Neural crest cell (in vitro differentiated cells): ENCODE measurements at regions not wholly inside any gene's neighbourhood (a gene's known extent, or its start where the extent isn't known, plus 50 kb on each side); places are given as distances from the start of the nearest gene placed in this dataset.
A peak's percentile ranks its signal among the peaks of the same experiment; 100 is the strongest.

Experiments used
- DNase-seq: peaks from one replicate; pipeline ENCODE4 v3.0.0; 2021; ENCODE audit warnings: low read depth, mixed read lengths, low spot score
- H3K27ac Mint-ChIP-seq: one replicate; pipeline ENCODE4 v1.8.0; 2021; ENCODE audit warnings: mild to moderate bottlenecking, mixed read lengths; ENCODE audit not compliant: unreplicated experiment
- H3K27me3 Mint-ChIP-seq: 2 replicates; pipeline ENCODE4 v1.8.0; 2021; ENCODE audit warnings: low read depth, mild to moderate bottlenecking, mixed read lengths
- H3K36me3 Mint-ChIP-seq: 2 replicates; pipeline ENCODE4 v1.8.0; 2021; ENCODE audit warnings: low read depth, mild to moderate bottlenecking, mixed read lengths
- H3K4me1 Mint-ChIP-seq: 2 replicates; pipeline ENCODE4 v1.8.0; 2021; ENCODE audit warnings: mixed read lengths
- H3K4me3 Mint-ChIP-seq: one replicate; pipeline ENCODE4 v1.8.0; 2021; ENCODE audit warnings: mild to moderate bottlenecking, mixed read lengths
- H3K9me3 Mint-ChIP-seq: 2 replicates; pipeline ENCODE4 v1.8.0; 2021; ENCODE audit warnings: mixed read lengths
- CTCF ChIP-seq: fragments of 200-600 bp; sonication (generic); conservative IDR thresholded peaks from 2 replicates; pipeline ENCODE4 v1.5.0; 2021; ENCODE audit warnings: antibody characterized with exemption, mild to moderate bottlenecking

DNA sequence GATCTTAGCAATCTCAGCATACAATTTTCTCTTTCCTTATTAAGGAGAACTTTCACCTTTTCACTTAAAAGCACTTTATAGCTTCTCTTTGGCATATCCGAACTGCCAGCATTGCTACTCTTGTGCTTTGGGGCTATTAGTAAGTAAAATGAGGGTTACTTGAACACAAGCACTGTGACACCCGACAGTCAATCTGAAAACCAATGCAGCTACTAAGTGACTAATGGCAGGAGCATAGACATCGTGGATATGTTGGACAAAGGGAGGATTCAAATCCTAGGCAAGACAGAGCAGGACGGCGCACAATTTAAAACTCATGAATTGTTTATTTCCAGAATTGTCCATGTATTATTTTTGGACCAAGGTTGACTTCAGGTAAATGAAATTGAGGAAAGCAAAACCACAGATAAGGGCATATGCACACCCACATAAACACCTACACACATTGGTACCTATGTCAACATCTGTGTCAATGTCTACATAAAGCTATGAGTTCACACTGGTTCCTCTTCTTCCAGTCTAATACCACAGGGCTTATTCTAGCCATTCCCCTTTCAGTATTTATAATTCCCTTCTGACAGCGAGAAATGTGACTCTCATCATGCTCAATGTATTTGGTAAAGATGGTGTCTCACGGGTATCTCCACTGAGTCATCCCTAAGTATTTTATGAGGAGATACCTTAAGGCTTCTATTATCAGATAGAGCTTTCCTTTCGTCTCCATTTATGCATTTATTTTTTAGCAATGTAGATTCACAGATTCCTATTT is 75.3 kb upstream of the RALGPS2 start:
- H3K27ac Mint-ChIP-seq: no peak overlapping the region
- no peaks in the 10 kb centered on the region for H3K27me3 Mint-ChIP-seq
- H3K4me1 Mint-ChIP-seq: peaks cover 54% of the 10 kb centered on the region
- H3K4me3 Mint-ChIP-seq: no peak overlapping the region
- no peak for TF ChIP-seq CTCF
- no peaks in the 10 kb centered on the region for H3K9me3 Mint-ChIP-seq
- DNase-seq: no peak
- H3K36me3 Mint-ChIP-seq: no peaks in the 10 kb centered on the region

GRCh38 chr1:178650934-178651511 is 74.0 kb upstream of the RALGPS2 start:
- H3K27ac Mint-ChIP-seq: peak overlapping the region; percentile 92
- H3K4me1 Mint-ChIP-seq: peaks cover 42% of the 10 kb centered on the region
- peak overlapping the region; percentile 20 for H3K4me3 Mint-ChIP-seq
- no peak for TF ChIP-seq CTCF
- no peaks in the 10 kb centered on the region for H3K9me3 Mint-ChIP-seq
- no peaks in the 10 kb centered on the region for H3K36me3 Mint-ChIP-seq
- no peaks in the 10 kb centered on the region for H3K27me3 Mint-ChIP-seq
- DNase-seq: no peak

GRCh38 chr1:178651742-178652141 is 73.3 kb upstream of the RALGPS2 start:
- no peaks in the 10 kb centered on the region for H3K36me3 Mint-ChIP-seq
- H3K27me3 Mint-ChIP-seq: no peaks in the 10 kb centered on the region
- no peaks in the 10 kb centered on the region for H3K9me3 Mint-ChIP-seq
- no peak for TF ChIP-seq CTCF
- peak overlapping the region; percentile 20 for H3K4me3 Mint-ChIP-seq
- no peak overlapping the region for H3K27ac Mint-ChIP-seq
- peaks cover 37% of the 10 kb centered on the region for H3K4me1 Mint-ChIP-seq
- DNase-seq: no peak

DNA sequence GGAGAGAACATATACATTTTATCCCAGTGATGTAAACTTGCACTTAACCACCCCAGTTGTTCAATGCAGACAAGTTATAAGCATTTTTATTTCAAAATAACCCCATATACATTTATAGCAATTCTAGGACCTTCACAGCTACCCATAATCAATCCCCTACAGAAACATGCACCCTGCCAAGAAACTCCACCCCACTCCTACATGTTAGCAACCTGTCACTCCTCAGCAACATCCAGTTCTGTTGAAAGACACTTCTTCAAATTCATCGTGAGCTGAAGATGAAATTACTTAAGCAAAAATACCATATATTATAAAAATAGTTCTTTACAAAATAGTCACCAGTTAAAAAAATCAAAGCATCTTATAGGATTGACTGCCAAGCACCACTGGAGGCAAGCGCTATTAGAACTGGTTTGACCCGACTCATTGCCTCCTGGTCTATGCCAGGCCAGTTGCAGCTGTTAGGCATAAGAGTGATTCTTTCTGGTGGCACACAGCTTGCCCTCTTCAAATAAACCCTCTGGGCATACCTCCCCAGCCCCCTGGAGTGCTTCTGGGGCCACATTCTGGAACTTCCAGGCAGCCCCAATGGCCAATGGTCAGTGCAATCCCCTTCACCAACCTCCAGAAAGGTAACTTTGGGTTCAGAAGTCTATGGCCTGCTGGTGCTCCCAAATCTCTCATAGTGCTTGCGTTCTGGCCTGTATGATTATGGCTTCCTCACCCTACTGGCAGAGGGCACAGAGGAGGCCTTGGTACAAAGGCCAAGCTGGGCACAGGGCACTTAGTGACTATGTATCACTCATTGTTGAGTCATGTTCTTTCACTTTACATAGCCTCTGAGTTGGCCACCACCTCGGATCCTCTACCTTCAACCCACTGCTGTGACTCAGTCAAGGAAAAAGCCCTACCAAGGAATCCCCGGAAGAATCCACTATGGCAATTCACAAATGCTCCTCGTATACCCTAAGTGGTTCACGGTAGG is 72.2 kb upstream of the RALGPS2 start:
- H3K4me3 Mint-ChIP-seq: no peak overlapping the region
- no peaks in the 10 kb centered on the region for H3K36me3 Mint-ChIP-seq
- H3K27ac Mint-ChIP-seq: no peak overlapping the region

More for the DNA sequence above, 72.2 kb upstream of the RALGPS2 start:
- Mint-ChIP-seq H3K9me3 (no peaks in the 10 kb centered on the region), H3K4me1 (peaks cover 35% of the 10 kb centered on the region), H3K27me3 (no peaks in the 10 kb centered on the region)
- no peak for DNase-seq
- TF ChIP-seq CTCF: no peak
